MCF 10A (cell line): ENCODE measurements at regions not wholly inside any gene's neighbourhood (a gene's known extent, or its start where the extent isn't known, plus 50 kb on each side); places are given as distances from the start of the nearest gene placed in this dataset.
"Not testable (repeated sequence)": the region's sequence is repeated elsewhere in the genome, so short reads cannot be mapped to it uniquely, and the experiment has no call there.

Source experiments
- BruUV-seq: library from RNA; stranded (reverse); fragments of 400-500 nt; replicated peaks from 2 replicates; lab custom pipeline; 2021; lab: Mats Ljungman, UMichigan
- CTCF ChIA-PET: fragments of 300-600 bp; sonication (Branson Sonifier 250); formaldehyde crosslinking; extraction: SDS; loops from one replicate; lab custom pipeline; 2021; ENCODE audit warnings: antibody characterized with exemption, inconsistent platforms; lab: Yijun Ruan, JAX
- POLR2A ChIA-PET: fragments of 300-600, 350-650 bp; sonication (Branson Sonifier 250); formaldehyde crosslinking; extraction: SDS; loops from one replicate; lab custom pipeline; 2020; ENCODE audit warnings: antibody characterized with exemption, inconsistent platforms; lab: Yijun Ruan, JAX
- DNase-seq: peaks from one replicate; pipeline ENCODE4 v3.0.0-alpha.2; 2018; ENCODE audit not compliant: unreplicated experiment
- H3K27ac Mint-ChIP-seq: one replicate; pipeline ENCODE4 v1.8.0; 2022; ENCODE audit warnings: mild to moderate bottlenecking, low read depth, mixed read lengths; ENCODE audit not compliant: unreplicated experiment
- H3K27me3 Mint-ChIP-seq: one replicate; pipeline ENCODE4 v1.8.0; 2022; ENCODE audit warnings: mixed read lengths; ENCODE audit not compliant: insufficient read depth, unreplicated experiment
- H3K36me3 Mint-ChIP-seq: one replicate; pipeline ENCODE4 v1.8.0; 2022; ENCODE audit warnings: mild to moderate bottlenecking, moderate library complexity, mixed read lengths; ENCODE audit not compliant: insufficient read depth, unreplicated experiment
- H3K4me1 Mint-ChIP-seq: one replicate; pipeline ENCODE4 v1.8.0; 2022; ENCODE audit warnings: mixed read lengths; ENCODE audit not compliant: insufficient read depth, unreplicated experiment
- H3K4me3 Mint-ChIP-seq: one replicate; pipeline ENCODE4 v1.8.0; 2022; ENCODE audit warnings: mild to moderate bottlenecking, moderate library complexity, mixed read lengths; ENCODE audit not compliant: unreplicated experiment
- H3K9me3 Mint-ChIP-seq: one replicate; pipeline ENCODE4 v1.8.0; 2022; ENCODE audit warnings: mixed read lengths; ENCODE audit not compliant: unreplicated experiment
- CTCF ChIP-seq: fragments of 200-600 bp; IDR thresholded peaks from one replicate; pipeline ENCODE4 v1.8.0; 2022; ENCODE audit warnings: antibody characterized with exemption, mild to moderate bottlenecking; ENCODE audit not compliant: unreplicated experiment
- intact Hi-C: fragments of 100-400 bp; cut with micrococcal nuclease; formaldehyde crosslinking; loops from 2 replicates; pipeline ENCODE4 v1.14.1; 2022

DNA sequence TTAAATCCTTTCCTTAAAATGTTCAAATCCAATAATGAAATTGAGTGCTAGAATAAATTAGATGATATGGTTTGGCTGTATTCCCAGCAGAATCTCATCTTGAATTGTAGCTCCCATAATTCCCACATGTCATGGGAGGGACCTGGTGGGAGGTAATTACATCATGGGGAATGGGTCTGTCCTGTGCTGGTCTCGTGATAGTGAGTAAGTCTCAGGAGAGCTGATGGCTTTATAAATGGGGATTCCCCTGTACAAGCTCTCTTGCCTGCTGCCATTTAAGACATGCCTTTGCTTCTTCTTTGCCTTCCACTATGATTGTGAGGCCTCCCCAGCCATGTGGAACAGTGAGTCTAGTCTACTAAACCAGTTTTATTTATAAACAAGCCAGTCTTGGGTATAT lies 508.5 kb downstream of the ETNK1 start:
- intact Hi-C loops = no loop called here
- Mint-ChIP-seq H3K4me3 (no peak overlapping the region), H3K9me3 (no peaks in the 10 kb centered on the region), H3K27ac (no peak overlapping the region), H3K36me3 (no peaks in the 10 kb centered on the region), H3K27me3 (peaks cover 19% of the 10 kb centered on the region), H3K4me1 (no peaks in the 10 kb centered on the region)
- ChIA-PET POLR2A (interaction anchor here (0.6 kb wide), 1 partner anchor 42 kb away, joined by 3 read pairs; no protein-coding TSS in a partner anchor), CTCF (no interaction called here)
- no peak for DNase-seq
- TF ChIP-seq CTCF = no peak
- BruUV-seq = no TSS peak

- Mint-ChIP-seq H3K27me3 (no peaks in the 10 kb centered on the region), H3K27ac (no peak overlapping the region)
- CTCF ChIA-PET = no interaction called here
Measured at GRCh38 chr12:23139026-23139425, 514.1 kb downstream of the ETNK1 start.

GRCh38 chr12:23140710-23141109 lies 515.7 kb downstream of the ETNK1 start:
- ChIA-PET CTCF (no interaction called here), POLR2A (no interaction called here)
- H3K4me3 Mint-ChIP-seq = no peak overlapping the region
- peaks cover 8% of the 10 kb centered on the region for H3K9me3 Mint-ChIP-seq
- H3K4me1 Mint-ChIP-seq = peaks cover 4% of the 10 kb centered on the region
- intact Hi-C loops = no loop called here
- H3K27me3 Mint-ChIP-seq = no peaks in the 10 kb centered on the region
- no peak for DNase-seq
- H3K27ac Mint-ChIP-seq = no peak overlapping the region
- BruUV-seq = no TSS peak
- no peaks in the 10 kb centered on the region for H3K36me3 Mint-ChIP-seq
- no peak for TF ChIP-seq CTCF

More at GRCh38 chr12:23139026-23139425, 514.1 kb downstream of the ETNK1 start:
- no peak for DNase-seq
- no peaks in the 10 kb centered on the region for H3K36me3 Mint-ChIP-seq
- POLR2A ChIA-PET = no interaction called here
- BruUV-seq = no TSS peak
- no peaks in the 10 kb centered on the region for H3K9me3 Mint-ChIP-seq
- peaks cover 4% of the 10 kb centered on the region for H3K4me1 Mint-ChIP-seq
- intact Hi-C loops = no loop called here
- H3K4me3 Mint-ChIP-seq = no peak overlapping the region
- TF ChIP-seq CTCF = no peak

DNA sequence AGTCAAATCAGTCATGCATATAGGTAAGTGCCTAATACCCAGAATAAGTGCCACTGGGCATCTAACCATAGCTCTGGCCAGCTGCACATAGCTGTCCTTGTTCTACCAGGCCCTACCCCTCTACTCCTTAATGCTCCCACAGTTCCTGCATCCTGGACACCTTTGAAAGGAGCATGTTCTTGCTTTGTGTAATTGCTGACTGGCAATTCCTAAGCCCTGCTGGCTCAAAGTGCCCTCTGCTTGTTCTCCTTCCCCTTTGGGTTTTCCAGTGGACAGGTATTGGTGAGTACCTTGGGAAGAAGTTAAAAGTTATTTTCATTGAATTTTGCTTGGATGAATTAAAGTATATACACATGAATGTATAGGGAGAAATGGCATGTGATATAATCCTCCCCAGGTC lies 516.4 kb downstream of the ETNK1 start:
- no TSS peak for BruUV-seq
- Mint-ChIP-seq H3K27ac (no peak overlapping the region), H3K27me3 (no peaks in the 10 kb centered on the region), H3K4me3 (no peak overlapping the region), H3K36me3 (no peaks in the 10 kb centered on the region), H3K4me1 (peaks cover 4% of the 10 kb centered on the region), H3K9me3 (peaks cover 10% of the 10 kb centered on the region)
- ChIA-PET POLR2A (no interaction called here), CTCF (interaction anchor here (0.6 kb wide), 1 partner anchor 207 kb away, joined by 6 read pairs; no protein-coding TSS in a partner anchor)
- no peak for DNase-seq
- TF ChIP-seq CTCF = no peak
- intact Hi-C loops = no loop called here

- intact Hi-C loops, DNase-seq, H3K9me3 Mint-ChIP-seq, H3K36me3 Mint-ChIP-seq, H3K27ac Mint-ChIP-seq, H3K4me3 Mint-ChIP-seq, POLR2A ChIA-PET, BruUV-seq, H3K4me1 Mint-ChIP-seq, H3K27me3 Mint-ChIP-seq: not testable (repeated sequence)
- CTCF ChIA-PET = interaction anchor here (0.7 kb wide), 1 partner anchor 54 kb away, joined by 3 read pairs; no protein-coding TSS in a partner anchor
Measured at GRCh38 chr12:23146070-23146469, 521.1 kb downstream of the ETNK1 start.
